ENCODE measurements at regions not wholly inside any gene's neighbourhood (a gene's known extent, or its start where the extent isn't known, plus 50 kb on each side); places are given as distances from the start of the nearest gene placed in this dataset.
"Not testable (repeated sequence)": the region's sequence is repeated elsewhere in the genome, so short reads cannot be mapped to it uniquely, and the experiment has no call there.

GRCh38 chr10:28127881-28128280, 129.0 kb upstream of the ODAD2 start:
- no peak for DNase-seq

- no peak for DNase-seq
Measured at GRCh38 chr10:28125701-28126100, 126.8 kb upstream of the ODAD2 start.

GRCh38 chr10:28120795-28121194, 121.9 kb upstream of the ODAD2 start:
- DNase-seq: no peak

GRCh38 chr10:28120043-28120749, 121.3 kb upstream of the ODAD2 start:
- no peak for DNase-seq

- DNase-seq: no peak
Measured at GRCh38 chr10:28118985-28119628, 120.2 kb upstream of the ODAD2 start.

- DNase-seq: no peak
Measured at GRCh38 chr10:28113202-28113601, 114.3 kb upstream of the ODAD2 start.

- DNase-seq: no peak
Measured at GRCh38 chr10:28111712-28112111, 112.8 kb upstream of the ODAD2 start.

- no peak for DNase-seq
Measured at GRCh38 chr10:28105561-28105960, 106.7 kb upstream of the ODAD2 start.

GRCh38 chr10:28097633-28098032, 98.8 kb upstream of the ODAD2 start:
- no peak for DNase-seq

GRCh38 chr10:28095791-28096378, 97.0 kb upstream of the ODAD2 start:
- no peak for DNase-seq

- no peak for DNase-seq
Measured at GRCh38 chr10:28094121-28094520, 95.2 kb upstream of the ODAD2 start.

- DNase-seq: no peak
Measured at GRCh38 chr10:28091913-28092312, 93.0 kb upstream of the ODAD2 start.

GRCh38 chr10:28090506-28090905, 91.6 kb upstream of the ODAD2 start:
- no peak for DNase-seq

GRCh38 chr10:28089467-28089866, 90.6 kb upstream of the ODAD2 start:
- DNase-seq: no peak

- DNase-seq: no peak
Measured at GRCh38 chr10:28087661-28088351, 88.9 kb upstream of the ODAD2 start.

GRCh38 chr10:28085760-28086159, 86.9 kb upstream of the ODAD2 start:
- not testable (repeated sequence) for DNase-seq

GRCh38 chr10:28082885-28083284, 84.0 kb upstream of the ODAD2 start:
- no peak for DNase-seq

- no peak for DNase-seq
Measured at GRCh38 chr10:28082316-28082715, 83.4 kb upstream of the ODAD2 start.

GRCh38 chr10:28077889-28078288, 79.0 kb upstream of the ODAD2 start:
- DNase-seq: no peak

- no peak for DNase-seq
Measured at GRCh38 chr10:28075424-28075823, 76.5 kb upstream of the ODAD2 start.

GRCh38 chr10:28072573-28072972, 73.7 kb upstream of the ODAD2 start:
- DNase-seq: no peak

- DNase-seq: no peak
Measured at GRCh38 chr10:28060031-28060607, 61.2 kb upstream of the ODAD2 start.

GRCh38 chr10:28058746-28059145, 59.9 kb upstream of the ODAD2 start:
- no peak for DNase-seq
